ENCODE measurements at regions not wholly inside any gene's neighbourhood (a gene's known extent, or its start where the extent isn't known, plus 50 kb on each side); places are given as distances from the start of the nearest gene placed in this dataset.

- TF ChIP-seq POLR2A (IDR thresholded peaks at IDR 0.05): no peak
- TF ChIP-seq CTCF (IDR thresholded peaks at IDR 0.05): no peak
- no peak for TF ChIP-seq POLR2AphosphoS5 (IDR thresholded peaks at IDR 0.05)
Measured at GRCh38 chr7:26426096-26426495, 134.4 kb downstream of the SNX10 start.

All from prostate gland (tissue), 2 donors.